ENCODE measurements at regions not wholly inside any gene's neighbourhood (a gene's known extent, or its start where the extent isn't known, plus 50 kb on each side); places are given as distances from the start of the nearest gene placed in this dataset.

DNA sequence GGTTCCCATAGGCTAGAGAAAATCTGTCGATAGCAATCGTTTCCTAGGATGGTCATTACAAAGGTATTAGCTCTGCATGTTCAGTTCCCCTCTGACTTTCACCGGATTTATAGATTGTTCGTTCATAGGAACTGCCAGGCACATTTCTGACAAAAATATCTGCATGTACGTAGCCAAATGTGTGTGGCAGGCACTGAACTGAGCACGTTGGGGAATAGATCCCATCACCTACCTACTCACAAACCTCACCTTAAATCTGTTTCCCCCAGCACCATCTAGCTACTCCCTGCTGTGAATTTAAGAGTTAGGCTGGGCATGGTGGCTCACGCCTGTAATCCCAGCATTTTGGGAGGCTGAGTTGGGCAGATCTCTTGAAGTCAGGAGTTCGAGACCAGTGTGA is 64.5 kb upstream of the TANC2 start:
- TF ChIP-seq, protein P1, sequence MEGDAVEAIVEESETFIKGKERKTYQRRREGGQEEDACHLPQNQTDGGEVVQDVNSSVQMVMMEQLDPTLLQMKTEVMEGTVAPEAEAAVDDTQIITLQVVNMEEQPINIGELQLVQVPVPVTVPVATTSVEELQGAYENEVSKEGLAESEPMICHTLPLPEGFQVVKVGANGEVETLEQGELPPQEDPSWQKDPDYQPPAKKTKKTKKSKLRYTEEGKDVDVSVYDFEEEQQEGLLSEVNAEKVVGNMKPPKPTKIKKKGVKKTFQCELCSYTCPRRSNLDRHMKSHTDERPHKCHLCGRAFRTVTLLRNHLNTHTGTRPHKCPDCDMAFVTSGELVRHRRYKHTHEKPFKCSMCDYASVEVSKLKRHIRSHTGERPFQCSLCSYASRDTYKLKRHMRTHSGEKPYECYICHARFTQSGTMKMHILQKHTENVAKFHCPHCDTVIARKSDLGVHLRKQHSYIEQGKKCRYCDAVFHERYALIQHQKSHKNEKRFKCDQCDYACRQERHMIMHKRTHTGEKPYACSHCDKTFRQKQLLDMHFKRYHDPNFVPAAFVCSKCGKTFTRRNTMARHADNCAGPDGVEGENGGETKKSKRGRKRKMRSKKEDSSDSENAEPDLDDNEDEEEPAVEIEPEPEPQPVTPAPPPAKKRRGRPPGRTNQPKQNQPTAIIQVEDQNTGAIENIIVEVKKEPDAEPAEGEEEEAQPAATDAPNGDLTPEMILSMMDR (IDR thresholded peaks at IDR 0.05): no peak
- TF ChIP-seq POLR2A (IDR thresholded peaks at IDR 0.05): no peak
